ENCODE measurements at regions not wholly inside any gene's neighbourhood (a gene's known extent, or its start where the extent isn't known, plus 50 kb on each side); places are given as distances from the start of the nearest gene placed in this dataset.

DNA sequence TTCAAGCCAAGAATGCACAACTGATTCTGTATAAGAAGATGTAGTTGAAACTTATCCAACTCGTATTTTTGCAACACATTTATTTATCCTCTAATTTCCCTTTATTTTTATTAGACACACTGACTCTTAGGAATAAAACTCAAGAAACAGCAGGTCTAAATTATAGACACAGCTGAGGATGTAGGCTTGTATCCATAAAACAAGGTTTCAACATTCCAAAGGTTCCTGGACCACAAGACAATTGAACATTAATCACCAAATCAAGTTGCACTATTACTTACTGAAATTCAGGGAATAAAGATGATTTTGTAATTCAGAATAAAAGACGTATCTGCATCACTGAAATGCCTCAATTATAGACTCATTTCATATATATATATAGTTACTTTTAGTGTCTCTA lies 683.5 kb upstream of the GRIA3 start:
- Mint-ChIP-seq H3K27me3 (no peaks in the 10 kb centered on the region), H3K36me3 (ENCODE audit: insufficient read depth) (no peaks in the 10 kb centered on the region), H3K4me3 (ENCODE audit: low read depth) (no peak overlapping the region), H3K9me3 (ENCODE audit: low read depth) (peaks cover 30% of the 10 kb centered on the region), H3K27ac (no peak overlapping the region), H3K4me1 (ENCODE audit: low read depth) (no peaks in the 10 kb centered on the region)
- TF ChIP-seq, protein P1, sequence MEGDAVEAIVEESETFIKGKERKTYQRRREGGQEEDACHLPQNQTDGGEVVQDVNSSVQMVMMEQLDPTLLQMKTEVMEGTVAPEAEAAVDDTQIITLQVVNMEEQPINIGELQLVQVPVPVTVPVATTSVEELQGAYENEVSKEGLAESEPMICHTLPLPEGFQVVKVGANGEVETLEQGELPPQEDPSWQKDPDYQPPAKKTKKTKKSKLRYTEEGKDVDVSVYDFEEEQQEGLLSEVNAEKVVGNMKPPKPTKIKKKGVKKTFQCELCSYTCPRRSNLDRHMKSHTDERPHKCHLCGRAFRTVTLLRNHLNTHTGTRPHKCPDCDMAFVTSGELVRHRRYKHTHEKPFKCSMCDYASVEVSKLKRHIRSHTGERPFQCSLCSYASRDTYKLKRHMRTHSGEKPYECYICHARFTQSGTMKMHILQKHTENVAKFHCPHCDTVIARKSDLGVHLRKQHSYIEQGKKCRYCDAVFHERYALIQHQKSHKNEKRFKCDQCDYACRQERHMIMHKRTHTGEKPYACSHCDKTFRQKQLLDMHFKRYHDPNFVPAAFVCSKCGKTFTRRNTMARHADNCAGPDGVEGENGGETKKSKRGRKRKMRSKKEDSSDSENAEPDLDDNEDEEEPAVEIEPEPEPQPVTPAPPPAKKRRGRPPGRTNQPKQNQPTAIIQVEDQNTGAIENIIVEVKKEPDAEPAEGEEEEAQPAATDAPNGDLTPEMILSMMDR (IDR thresholded peaks at IDR 0.05; ENCODE audit: unreplicated experiment) = no peak
- DNase-seq (ENCODE audit: low spot score, unreplicated experiment) = no peak

DNA sequence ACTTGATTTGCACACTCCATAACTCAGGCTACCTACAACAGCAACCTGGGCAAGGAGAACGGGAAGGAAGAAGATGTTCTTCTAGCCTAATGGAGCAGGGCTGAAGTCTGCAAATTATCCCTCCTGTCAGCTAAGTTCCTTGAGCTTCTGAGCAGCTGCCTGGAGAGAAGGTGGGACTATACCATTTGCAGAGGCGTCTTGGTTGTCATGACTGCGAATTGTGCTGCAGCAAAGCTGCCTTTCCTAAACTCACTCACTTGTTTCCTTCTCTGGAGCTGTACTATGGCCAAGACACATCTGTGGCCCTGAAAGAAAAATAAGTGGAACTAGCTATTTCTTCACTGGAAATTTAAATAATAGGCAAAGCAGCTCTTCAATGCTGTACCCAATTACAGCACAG lies 682.4 kb upstream of the GRIA3 start:
- Mint-ChIP-seq H3K4me3 (ENCODE audit: low read depth) (no peak overlapping the region), H3K27me3 (no peaks in the 10 kb centered on the region), H3K36me3 (ENCODE audit: insufficient read depth) (no peaks in the 10 kb centered on the region), H3K27ac (no peak overlapping the region), H3K9me3 (ENCODE audit: low read depth) (peaks cover 26% of the 10 kb centered on the region), H3K4me1 (ENCODE audit: low read depth) (no peaks in the 10 kb centered on the region)
- TF ChIP-seq, protein P1 (IDR thresholded peaks at IDR 0.05; ENCODE audit: unreplicated experiment) = no peak
- no peak for DNase-seq (ENCODE audit: low spot score, unreplicated experiment)

DNA sequence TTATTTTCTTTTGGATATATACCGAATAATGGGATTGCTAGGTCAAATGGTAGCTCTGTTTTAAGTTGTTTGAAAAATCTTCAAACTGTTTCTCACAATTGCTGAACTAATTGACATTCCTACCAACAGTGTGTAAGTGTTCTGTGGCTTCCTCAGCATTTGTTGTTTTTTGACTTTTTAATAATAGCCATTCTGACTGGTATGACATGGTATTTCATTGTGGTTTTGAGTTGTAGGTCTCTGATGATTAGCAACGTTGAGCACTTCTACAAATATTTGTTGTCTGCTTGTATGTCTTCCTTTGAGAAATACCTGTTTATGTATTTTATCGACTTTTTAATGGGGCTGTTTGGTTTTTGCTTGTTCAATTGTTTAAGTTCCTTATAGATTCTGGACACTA lies 680.1 kb upstream of the GRIA3 start:
- DNase-seq (ENCODE audit: low spot score, unreplicated experiment) = no peak
- Mint-ChIP-seq H3K4me1 (ENCODE audit: low read depth) (no peaks in the 10 kb centered on the region), H3K27me3 (no peaks in the 10 kb centered on the region), H3K36me3 (ENCODE audit: insufficient read depth) (no peaks in the 10 kb centered on the region), H3K9me3 (ENCODE audit: low read depth) (peaks cover 23% of the 10 kb centered on the region), H3K27ac (no peak overlapping the region), H3K4me3 (ENCODE audit: low read depth) (no peak overlapping the region)
- TF ChIP-seq, protein P1 (IDR thresholded peaks at IDR 0.05; ENCODE audit: unreplicated experiment) = no peak

DNA sequence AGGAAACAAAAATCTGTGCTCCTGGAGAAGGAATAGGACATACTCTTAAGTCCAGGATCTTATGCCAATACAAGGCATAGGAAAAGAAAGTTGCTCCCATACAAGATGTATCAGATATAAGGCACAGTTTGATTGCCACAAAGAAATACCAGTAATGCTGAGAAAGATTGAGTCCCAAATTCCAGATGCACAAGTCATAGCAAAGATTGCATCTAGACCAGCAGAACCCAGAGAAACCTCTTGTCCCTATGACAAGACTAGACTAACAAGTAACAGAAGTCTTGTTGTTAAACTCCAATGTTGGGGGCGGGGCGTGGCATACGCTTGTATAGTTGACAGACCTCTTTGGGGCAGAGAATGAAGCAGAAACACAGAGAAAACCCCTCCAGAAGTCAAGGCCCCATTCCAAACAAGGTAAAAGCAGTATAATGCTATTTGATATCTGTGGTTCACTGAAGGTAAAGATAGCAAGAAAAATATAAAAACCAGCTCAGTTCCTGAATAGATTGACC lies 671.5 kb upstream of the GRIA3 start:
- H3K4me3 Mint-ChIP-seq (ENCODE audit: low read depth) = no peak overlapping the region
- H3K27me3 Mint-ChIP-seq = no peaks in the 10 kb centered on the region
- no peak overlapping the region for H3K27ac Mint-ChIP-seq
- no peak for DNase-seq (ENCODE audit: low spot score, unreplicated experiment)
- TF ChIP-seq, protein P1 (IDR thresholded peaks at IDR 0.05; ENCODE audit: unreplicated experiment) = no peak
- no peaks in the 10 kb centered on the region for H3K4me1 Mint-ChIP-seq (ENCODE audit: low read depth)
- no peaks in the 10 kb centered on the region for H3K36me3 Mint-ChIP-seq (ENCODE audit: insufficient read depth)
- peaks cover 32% of the 10 kb centered on the region for H3K9me3 Mint-ChIP-seq (ENCODE audit: low read depth)

DNA sequence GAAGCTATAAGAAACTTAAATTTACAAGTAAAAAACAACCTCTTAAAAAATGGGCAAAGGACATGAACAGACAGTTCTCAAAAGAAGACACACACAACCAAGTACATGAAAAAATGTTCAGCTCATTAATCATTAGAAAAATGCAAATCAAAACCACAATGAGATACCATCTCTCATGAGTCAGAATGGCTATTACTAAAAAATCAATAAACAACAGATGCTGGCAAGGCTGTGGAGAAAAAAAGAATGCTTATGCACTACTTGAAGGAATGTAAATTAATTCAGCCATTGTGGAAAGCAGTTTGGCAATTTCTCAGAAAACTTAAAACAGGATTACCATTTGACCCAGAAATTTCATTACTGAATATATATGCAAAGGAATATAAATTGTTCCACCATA lies 666.3 kb upstream of the GRIA3 start:
- TF ChIP-seq, protein P1 (IDR thresholded peaks at IDR 0.05; ENCODE audit: unreplicated experiment) = no peak
- Mint-ChIP-seq H3K4me3 (ENCODE audit: low read depth) (no peak overlapping the region), H3K27me3 (no peaks in the 10 kb centered on the region), H3K27ac (no peak overlapping the region), H3K4me1 (ENCODE audit: low read depth) (no peaks in the 10 kb centered on the region), H3K9me3 (ENCODE audit: low read depth) (peaks cover 34% of the 10 kb centered on the region), H3K36me3 (ENCODE audit: insufficient read depth) (no peaks in the 10 kb centered on the region)
- DNase-seq (ENCODE audit: low spot score, unreplicated experiment) = no peak

Measured in progenitor cell of endocrine pancreas (in vitro differentiated cells).